HG02884 (cell line): ENCODE measurements at regions not wholly inside any gene's neighbourhood (a gene's known extent, or its start where the extent isn't known, plus 50 kb on each side); places are given as distances from the start of the nearest gene placed in this dataset.
A peak's percentile ranks its signal among the peaks of the same experiment; 100 is the strongest.

ENCODE experiments used
- ATAC-seq: cut with Tn5 transposase; IDR thresholded peaks from one replicate; pipeline ENCODE4 v1.9.1; 2021; ENCODE audit warnings: mild to moderate bottlenecking, moderate library complexity; ENCODE audit not compliant: unreplicated experiment

DNA sequence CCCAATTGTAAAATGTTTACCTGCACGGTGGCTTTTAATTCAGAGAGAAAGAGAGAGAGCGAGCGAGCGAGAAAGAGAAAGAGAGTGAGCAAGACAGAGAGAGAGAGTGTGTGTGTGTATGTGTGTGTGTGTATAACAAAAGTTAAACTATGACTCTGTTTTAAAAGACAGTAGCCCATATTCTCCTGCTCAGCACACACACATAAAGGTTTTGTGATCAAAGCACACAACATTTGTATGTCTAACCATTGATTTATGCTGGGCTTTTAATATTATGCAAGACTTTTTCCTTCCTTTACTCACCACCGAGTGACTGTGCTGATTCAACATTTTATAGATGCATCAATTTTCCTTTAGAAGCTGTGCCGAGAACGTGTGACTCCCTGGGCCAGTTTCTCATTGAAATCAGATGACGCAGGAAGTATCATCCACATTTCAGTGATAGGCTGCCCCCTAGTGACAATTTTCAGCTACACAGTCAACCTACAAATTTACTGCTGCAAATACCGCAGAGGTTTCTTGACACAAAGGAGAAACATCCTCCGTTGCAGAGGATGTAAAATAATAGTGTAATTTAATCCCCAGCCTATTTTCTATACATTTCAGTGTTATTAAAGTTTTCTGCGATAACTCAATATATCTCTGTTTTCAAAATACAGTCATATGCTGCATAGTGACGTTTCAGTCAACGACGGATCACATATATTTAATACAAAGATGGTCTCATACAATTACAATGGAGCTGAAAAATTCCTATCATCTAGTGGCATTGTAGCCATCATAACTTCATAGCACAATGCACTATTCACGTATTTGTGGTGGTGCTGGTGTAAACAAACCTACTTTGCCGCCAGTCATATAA is 165.9 kb upstream of the TANK start:
- ATAC-seq: peak; percentile 94

DNA sequence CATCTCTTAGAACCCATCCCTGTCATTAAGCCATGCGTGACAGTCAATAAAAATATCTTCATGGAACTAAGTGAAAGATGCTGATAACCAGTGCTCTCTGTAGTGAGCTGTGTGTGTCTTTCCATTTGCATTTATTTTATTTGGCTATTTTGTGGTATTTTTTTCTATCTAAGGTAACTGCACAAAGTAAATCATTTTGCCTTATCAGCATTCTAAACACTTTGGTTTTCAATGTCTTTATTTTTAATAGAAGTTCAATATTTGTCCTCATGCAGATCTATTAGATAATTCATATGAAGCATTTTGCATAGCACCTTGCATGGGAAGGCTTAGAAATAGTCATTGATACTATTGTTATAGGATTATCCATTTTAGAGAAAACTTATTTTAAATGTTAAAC is 163.6 kb upstream of the TANK start:
- no peak for ATAC-seq

DNA sequence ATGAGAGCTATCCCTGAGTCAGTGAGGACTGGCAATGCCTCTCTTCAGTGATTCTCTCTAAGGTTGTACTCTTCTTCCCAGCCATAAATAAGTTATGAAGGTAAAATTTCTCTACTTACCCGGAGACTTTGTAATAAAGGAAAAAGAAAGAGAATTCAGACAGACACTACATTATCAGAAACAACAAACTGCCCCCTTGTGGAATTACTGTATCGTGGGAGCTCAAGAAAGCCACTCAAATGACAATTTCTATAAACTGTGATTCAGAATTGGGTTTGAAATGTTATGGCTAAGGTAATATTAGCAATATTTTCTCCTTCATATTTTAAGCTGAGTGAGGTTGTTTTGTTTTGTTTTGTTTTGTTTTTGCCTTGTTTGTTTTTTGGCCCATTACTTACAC is 155.8 kb upstream of the TANK start:
- ATAC-seq: no peak

DNA sequence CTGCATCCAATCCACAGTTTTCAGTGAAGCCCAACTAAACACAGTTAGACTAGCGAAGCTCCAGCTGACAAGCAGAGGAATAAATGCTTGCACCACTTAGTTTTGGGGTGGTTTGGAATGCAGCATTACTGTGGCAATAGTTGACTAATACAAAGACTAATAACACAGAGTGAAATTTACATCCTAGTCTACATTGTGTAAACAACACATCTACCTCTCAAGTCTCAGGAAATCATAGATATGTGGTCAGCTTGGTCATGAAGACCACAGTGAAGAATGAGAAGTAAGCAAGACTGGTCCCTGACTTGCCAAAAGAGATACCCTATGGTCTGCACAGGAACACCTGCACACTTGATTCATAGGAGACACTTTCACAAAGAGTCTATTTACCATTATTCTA is 155.1 kb upstream of the TANK start:
- ATAC-seq: no peak

DNA sequence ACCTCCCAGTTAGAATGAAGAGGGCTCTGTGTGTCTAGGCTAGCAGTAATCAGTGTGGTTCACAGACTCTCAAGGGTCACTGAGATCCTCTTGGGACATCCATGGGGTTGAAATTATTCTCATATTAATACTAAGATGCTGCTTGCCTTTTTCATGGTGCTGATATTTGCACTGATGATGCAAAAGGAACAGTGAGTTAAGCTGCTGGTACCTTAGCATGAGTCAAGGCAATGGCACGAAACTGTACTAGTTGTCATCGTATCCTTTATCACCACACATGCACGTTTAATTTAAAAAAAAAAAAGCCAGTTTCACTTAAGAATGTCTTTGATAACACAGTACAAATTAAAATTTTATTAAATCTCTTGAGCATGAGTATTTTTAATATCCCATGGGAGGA is 151.9 kb upstream of the TANK start:
- ATAC-seq: no peak

DNA sequence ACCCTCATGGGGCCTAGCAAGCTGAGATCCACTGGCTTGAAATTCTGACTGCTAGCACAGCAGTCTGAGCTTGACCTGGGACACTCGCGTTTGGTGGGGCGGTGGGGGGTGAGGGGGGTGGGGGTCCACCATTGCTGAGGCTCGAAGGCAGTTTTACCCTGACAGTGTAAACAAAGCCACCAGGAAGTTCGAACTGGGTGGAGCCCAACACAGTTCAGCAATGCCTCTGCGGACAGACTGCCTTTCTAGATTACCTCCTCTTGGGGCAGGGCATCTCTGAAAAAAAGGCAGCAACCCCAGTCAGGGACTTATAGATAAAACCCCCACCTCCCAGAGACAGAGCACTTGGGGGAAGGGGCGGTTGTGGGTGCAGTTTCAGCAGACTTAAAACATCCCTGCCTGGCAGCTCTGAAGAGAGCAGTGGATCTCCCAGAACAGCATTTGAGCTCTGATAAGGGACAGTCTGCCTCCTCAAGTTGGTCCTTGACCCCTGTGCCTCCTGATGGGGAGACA is 149.7 kb upstream of the TANK start:
- no peak for ATAC-seq

DNA sequence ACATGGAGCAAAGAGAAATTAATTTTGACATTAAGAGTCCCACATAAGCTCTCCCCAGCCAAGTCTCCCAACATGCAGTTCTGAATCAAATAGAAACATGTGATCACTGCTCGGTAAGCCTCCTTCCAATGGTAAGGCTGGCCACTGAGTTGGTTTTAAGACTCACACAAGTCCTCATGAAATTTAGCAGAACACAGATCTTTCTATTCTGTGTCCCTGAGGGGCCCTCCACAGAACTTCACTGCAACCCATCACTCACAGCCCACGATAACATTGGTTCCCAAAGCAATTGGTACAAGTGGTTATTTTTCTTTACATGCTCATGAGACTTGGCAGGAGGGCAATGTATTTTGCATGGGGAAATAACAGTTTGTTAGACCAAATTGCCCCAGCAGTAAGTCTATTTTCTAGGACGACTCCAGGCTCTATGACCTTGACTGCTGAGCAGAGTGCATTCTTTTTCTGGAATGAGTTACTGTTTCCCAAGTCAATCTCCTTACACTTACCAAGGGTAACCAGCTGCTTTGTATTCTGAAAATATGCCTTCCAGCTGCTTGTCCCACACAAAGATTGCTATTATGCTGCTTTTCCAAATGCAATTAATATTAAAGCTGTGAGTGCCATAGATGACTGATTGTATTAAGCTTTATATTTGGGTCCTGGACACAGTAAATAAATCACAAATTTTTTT is 142.3 kb upstream of the TANK start:
- ATAC-seq: no peak

DNA sequence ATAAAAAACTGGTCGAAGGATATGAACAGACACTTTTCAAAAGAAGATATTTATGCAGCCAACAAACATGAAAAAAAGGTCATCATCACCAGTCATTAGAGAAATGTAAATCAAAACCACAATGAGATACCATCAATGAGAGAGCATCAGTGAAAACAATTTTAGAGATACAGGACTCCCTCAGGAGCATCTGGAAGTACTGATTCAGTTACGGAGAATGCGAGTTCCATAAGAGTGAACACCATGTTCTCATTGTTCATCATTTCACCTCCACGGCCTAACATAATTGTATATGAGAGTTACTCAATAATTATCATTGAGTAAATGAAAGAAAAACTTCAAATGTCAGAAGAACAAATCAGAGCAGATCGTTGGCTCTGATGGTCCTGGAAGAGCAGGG is 140.9 kb upstream of the TANK start:
- ATAC-seq: no peak

DNA sequence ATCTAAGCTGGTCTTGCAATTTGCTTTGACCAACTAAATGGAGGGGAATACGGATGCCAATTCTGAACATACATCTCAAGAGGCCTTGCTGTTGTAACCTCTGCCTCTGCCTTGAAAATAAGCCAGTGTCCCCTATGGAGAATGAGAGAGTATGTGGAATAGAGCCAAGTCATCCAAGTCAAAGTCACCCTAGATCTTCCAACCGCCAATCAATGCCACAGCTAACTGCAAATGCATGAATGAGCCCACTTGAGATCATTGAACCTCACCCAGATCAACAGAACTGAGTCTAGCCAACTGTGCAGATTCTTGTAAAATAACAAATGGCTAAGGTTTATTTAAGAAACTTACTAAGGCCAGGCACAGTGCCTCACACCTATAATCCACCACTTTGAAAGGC is 139.8 kb upstream of the TANK start:
- no peak for ATAC-seq

DNA sequence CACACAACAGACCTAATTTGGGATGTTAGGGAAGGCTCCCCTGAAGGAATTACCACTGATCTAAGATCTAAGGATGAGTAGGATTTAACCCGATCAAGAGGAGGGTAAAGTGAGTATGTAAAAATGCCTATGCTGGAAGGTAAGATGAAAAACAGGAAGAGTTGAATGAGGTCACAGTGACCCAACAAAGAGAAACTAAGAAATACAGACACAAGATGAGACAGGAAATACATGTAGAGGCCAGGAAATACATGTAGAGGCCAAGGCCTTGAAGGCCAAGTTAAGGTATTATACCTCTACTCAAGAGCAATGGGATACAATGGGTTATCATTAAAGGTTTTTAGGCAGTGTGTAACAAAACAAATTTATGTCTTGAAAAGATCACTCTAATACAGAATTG is 131.6 kb upstream of the TANK start:
- ATAC-seq: no peak

DNA sequence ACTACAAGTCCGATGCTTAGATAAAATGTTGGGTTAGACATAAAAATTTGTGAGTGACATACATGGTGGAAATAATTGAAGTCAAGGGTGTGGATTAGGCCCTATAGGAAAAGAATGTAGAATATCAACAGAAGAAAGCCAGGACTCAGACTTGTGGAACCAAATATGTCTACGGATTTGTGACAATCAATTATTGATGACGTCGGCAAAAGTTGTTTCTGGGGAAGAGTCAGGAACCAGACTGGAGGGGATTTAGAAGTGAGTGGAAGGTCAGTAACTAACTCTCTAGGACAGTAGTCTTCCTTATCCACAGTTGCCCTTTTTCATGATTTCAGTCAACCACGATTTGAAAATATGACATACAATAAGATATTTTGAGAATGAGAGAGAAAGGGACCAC is 130.9 kb upstream of the TANK start:
- ATAC-seq: no peak

DNA sequence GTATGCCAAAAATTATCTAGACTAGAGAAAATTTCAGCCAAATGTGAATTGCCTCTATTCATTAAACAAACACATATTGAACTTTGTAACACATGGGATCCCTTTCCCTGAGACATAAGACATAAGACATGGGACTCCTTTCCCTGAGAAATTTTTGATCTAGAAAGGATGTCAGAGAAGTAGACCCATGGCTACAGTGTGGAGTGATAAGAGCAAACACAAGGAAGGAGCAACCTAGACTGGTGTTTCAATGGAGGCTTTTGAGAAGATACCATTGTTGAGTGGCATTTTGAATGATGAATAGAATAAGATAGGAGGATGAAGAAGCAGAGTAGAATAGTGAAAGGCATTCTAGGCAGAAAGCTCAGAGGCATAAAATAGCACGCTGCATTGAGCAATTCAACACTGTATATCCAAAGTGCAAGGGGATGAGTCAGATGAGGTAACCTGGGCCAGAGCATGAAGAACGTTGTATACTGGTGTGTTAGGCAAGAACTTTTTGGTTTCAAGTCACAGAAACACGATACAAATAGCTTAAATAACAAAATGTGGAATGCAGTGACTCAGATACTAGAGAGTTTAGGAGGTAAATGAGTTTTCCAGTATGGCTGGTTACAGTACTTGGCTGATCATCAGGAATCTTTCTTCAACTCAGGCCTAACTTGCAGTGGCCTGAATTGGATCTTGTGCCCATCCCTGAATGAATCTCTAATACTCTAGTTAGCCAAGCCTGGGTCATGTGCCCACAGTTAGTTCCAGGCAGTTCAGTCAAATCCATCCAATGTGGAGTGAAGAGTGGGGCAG is 129.8 kb upstream of the TANK start:
- no peak for ATAC-seq

DNA sequence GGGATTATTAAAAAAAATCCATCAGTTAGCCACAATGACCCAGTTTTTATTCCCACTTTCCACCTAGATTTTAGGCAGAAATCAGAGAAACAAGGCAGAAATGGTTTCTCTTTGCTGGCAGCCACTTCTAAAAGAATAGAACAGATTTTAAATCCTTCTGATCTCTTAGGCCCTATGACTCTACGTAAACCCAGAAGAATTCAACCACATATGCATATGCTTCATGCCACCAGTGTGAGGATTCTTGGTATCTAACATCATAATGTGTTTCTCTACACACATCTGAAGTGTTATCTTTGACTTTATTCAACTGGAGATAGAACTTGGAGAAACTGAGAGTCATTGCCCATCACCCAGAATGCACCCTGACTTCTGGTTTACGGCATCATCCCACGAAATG is 128.7 kb upstream of the TANK start:
- no peak for ATAC-seq

DNA sequence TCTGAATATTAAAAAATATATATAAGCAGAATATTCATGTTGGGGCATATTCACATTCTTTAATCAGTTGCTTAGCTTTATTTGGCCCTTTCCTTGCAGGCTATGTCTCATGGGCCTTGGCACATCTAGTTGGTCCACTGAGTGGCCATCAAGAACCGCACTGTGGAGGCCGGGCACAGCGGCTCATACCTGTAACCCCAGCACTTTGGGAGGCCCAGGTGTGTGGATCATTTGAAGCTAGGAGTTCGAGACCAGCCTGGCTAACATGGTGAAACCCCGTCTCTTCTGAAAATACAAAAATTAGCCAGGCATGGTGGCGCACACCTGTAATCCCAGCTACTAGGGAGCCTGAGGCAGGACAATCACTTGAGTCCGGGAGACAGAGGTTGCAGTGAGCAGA is 127.6 kb upstream of the TANK start:
- no peak for ATAC-seq

DNA sequence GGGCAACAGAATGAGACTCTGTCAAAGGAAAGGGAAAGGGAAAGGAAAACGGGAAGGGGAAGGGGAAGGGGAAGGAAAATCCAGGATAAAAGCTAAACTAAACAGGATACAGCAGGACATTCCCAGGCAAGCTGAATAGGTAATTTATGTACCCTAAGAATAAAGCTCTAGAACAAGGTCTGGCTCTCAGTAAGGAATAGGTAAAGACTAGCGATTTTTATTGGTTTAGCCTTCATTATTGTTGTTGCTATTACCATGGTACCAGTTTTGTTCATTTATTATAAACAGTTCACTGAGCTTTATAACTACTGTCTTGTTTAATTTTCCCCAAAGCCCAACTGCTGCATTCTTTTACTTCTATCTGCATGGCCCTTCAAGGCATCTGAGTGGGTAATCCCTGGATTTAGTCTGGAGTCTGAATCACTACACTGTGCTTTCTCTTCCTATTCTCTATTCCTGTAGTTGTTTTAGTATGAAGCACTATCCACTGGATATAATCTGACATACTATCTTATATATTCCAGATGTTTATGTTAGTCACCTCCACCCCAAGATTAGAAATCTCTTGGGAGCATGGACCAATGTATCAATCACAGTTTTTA is 127.1 kb upstream of the TANK start:
- no peak for ATAC-seq

DNA sequence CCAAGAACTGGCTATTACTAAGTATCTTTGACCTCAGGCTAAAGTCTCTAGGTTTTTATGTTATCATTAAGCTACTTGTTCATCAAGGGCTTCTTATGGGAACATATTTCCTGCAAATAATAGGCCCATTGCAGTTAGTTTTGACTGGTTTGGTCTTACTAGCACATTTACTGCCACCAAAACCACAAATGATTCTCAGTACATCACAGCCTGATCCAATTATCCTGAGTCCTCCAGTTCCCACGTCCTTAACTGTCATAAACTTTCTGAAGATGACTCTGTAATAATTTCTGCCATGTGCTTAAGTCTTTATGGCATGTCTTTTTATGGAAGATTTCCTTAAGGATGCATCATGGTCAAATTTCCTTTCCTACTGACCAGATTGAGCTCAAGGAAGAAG is 123.3 kb upstream of the TANK start:
- no peak for ATAC-seq

DNA sequence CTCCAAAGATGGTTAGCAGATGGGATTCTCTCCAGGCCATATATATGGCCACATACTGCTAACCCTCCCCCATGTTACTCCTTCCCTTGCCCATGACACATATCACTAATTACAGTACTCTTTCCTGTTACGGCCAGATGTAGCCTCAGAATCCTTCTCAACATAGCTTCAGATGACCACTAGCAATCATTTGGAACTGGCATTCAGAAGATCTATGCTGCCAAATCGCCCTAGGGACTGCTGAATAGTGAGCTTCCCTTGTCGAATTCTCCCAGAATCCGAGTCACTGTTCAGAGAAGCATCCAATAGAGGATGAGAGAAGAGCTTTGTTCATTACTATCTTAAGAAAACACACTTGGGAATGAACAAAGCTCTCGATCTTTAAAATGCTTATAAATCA is 121.2 kb upstream of the TANK start:
- no peak for ATAC-seq

DNA sequence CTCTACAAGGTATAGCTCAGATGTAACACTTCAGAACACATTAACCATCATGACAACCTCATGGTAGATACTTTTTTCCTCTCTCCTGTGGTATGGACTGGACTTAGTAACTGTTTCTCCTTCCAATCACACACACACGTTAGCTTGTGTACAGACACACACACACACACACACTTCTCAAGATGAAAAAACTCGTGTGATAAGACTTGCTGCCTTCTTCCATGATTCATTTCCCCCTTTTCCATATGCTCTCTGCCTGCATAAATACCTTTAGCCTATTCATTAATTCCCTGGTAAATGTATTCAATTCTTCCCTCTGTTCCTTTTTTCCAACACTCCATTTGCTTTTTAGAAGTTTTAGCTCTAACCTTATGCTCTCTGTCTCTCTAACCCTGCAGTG is 118.9 kb upstream of the TANK start:
- no peak for ATAC-seq

DNA sequence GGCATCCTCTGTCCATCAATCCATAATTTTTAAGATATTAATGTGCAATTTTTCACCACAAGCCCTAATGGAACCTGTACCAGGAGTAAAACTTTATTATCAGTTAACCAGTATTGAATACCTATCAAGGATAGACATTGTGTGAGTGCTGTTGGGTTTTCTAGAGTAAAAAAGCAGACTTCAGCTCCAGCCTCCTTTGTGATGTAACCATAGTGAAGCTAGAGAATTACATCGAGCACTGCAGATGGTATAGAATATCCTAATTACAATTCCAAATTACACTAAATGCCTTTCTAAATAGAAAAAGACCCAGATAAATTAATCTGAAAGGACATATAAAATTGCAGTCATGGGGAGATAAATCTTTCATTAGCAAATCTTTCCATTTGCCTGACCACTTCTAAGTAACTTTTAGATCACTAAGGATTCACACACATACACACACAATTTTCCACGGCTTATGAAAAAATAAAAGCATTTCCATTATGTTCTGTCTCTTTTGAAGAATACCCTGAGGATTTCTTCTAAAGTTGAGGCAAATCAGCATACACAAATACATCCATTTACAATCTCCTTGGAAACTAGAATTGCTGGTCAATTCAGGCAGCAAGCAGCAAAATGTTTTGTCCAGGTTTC is 117.1 kb upstream of the TANK start:
- no peak for ATAC-seq

DNA sequence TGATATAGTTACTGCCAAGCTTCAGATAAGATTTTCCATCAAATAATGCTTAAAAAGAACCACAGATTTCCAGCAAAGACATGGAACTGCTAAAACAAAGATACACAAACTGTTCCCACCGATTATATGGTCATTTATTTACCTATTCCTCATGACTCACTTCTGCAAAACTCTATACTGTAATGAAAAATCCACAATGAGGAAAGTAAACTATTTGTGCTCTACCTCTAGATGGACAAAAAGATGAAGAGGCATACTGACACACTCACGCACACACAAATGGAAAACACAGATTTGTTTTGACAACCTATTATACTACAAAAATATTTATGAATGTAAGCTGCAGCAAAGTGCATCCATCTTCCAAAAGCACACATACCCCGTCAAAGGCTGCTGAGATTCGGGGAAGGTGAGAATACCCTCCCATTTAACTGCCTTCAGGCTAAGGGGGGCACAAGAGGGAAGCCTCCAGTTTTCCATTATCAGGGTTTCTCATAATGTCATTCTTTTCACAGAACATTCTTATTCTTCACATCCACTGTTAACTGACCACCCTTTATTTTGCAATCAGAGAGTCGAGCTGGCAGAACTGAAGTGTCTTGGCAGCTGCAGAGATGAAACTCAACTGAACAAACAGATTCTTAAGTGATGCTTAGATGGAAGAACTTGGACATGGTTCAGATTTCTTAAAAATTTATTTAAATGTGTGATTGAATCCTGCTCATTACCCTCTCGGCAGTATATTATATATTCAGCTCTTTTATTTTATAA is 115.9 kb upstream of the TANK start:
- no peak for ATAC-seq
